Skin epidermis (tissue), 12 donors: ENCODE measurements at regions not wholly inside any gene's neighbourhood (a gene's known extent, or its start where the extent isn't known, plus 50 kb on each side); places are given as distances from the start of the nearest gene placed in this dataset.
"Not testable (repeated sequence)": the region's sequence is repeated elsewhere in the genome, so short reads cannot be mapped to it uniquely, and the experiment has no call there.

Source experiments
- H3K27ac ChIP-seq, 21 experiments: fragments of 200-600 bp; sonication (generic) in 11 of 21; one replicate each; pipeline ENCODE4 v1.5.0; 2020; ENCODE audit warnings: mild to moderate bottlenecking in 3 of 21, inconsistent platforms in 2 of 21, moderate library complexity in 2 of 21
- H3K4me3 ChIP-seq, 7 experiments: fragments of 200-600 bp; sonication (generic) in 2 of 7; one replicate each; pipeline ENCODE4 v1.5.0; 2020; ENCODE audit warnings: inconsistent platforms in 2 of 7, mild to moderate bottlenecking in 2 of 7, moderate library complexity in 1 of 7

DNA sequence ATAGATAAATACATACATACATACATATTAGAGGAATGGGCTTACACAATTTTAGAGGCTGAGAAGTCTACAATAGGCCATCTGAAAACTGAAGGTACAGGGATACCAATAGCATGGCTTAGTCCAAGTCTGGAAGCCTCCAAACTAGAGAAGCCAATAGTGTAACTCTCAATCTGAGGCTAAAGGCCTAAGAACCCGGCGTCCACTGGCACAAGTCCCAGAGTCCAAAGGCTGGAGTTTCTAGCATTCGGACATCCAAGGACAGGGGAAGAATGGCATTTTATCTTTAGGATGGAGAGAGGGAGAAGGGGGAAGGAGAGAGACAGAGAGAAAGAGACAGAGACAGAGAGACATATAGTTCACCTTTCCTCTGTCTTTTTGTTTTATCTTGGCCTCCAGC, 63.7 kb upstream of the SYT4 start:
- no peak overlapping the region for H3K27ac ChIP-seq
- no peak overlapping the region for H3K4me3 ChIP-seq

DNA sequence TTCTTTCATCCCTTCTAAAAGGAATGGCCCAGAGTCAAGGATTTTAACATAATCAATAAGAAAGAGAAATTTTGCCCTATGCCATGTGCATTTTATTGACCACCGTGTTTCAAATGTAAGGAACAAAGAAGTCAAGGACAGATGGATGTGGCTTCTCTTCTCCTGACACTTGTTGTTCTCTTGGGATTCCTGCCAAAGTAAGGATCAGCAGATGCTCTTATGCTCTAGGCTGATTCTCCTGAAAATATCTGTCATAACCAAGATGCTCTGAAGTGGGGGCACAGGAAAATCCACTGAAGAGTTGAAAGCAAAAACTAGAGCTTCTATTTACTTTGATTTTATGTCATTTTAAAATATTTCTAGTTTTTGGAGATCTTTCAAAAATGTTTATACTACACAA, 72.9 kb upstream of the SYT4 start:
- H3K27ac ChIP-seq = no peak overlapping the region

DNA sequence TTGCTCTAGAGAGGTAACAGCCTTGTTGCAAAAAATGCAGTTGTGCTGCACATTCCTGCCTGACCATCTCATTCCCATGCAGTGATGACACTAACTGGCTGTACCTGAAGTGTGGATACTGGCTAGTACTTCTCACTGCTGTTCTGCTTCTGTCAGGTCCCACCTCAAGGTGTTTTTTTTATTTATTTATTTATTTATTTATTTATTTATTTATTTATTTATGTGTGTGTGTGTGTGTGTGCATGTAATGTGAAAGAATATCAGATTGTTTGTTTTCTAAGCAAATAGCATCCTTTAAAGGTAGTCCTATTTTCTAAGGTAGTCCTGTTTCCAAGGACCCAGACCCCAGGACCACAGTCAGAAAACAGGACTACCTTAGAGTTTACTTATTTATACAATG, 87.2 kb upstream of the SYT4 start:
- Histone ChIP-seq H3K27ac (no peak overlapping the region), H3K4me3 (no peak overlapping the region)

More for the DNA sequence above, 72.9 kb upstream of the SYT4 start:
- H3K4me3 ChIP-seq = no peak overlapping the region

DNA sequence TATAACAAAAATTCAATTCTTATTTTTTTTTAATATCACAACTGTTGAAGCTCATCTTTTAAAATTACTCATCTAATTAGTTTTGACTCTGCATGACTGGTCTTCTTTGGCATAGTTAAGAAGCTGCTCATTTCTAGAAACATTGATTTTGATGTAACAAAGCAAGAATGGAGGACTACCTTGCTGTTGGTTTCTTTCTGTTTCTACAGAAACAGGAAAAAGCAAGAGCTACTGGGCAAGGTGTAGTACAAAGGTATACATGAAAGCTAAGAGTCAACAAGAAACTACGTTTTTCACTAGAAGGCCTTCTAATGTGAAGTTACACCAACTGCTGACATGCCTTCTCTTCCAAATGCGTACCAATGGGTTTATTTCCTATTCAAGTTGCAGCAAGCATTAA, 90.6 kb upstream of the SYT4 start:
- H3K27ac ChIP-seq = no peak overlapping the region
- H3K4me3 ChIP-seq = no peak overlapping the region

DNA sequence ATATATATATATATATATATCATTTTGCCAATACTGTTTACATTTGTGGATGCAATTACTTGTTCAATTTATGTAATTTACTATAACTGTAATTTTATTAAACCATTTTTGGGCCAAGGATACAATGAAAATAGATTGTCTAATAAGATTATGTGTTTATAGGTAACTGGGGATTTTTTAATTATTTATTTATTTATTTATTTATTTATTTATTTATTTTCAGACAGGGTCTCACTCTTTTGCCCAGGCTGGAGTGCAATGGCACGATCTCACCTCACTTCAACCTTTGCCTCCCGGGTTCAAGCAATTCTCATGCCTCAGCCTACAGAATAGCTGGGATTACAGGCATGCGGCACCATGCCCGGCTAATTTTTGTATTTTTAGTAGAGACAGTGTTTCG, 92.0 kb upstream of the SYT4 start:
- H3K27ac ChIP-seq, H3K4me3 ChIP-seq: not testable (repeated sequence)

DNA sequence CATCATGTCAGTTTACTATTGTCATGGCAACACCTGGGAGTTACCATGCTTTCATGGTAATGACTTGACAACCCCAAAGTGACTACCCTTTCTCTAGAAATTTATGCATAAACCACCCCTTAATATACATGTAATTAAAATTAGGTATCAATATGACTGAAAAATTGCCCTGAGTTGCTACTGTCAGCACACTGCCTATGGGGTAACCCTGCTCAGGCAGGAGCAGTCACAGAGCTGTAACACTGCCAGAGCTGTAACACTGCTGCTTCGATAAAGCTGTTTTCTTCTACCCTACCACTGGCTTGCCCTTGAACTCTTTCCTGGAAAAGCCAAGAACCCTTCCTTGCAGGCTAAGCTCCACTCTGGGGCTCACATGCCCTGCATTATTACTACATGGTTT, 95.5 kb upstream of the SYT4 start:
- no peak overlapping the region for H3K27ac ChIP-seq
- no peak overlapping the region for H3K4me3 ChIP-seq

DNA sequence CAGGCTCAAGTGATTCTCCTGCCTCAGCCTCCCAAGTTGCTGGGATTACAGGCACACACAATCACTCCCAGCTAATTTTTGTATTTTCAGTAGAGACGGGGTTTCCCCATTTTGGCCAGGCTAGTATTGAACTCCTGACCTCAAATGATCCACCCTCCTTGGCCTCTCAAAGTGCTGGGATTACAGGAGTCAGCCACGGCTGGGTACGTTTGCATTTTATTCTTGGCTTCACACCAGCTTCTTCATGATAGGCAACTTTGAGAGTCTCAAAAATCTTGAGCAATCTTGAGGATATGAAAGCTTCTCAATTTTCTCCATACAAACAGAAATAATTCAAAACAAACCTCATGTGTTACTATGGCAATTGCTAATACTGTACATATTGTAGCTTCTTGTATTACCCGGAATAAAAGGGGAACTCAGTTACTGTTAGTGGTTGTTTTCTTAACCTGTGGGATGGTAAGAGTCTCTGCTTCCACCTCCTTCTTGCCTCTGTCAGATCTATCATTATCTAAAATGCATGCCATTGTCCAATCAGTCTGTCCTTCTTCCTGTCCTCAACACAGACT, 102.9 kb upstream of the SYT4 start:
- Histone ChIP-seq H3K27ac (no peak overlapping the region), H3K4me3 (no peak overlapping the region)

DNA sequence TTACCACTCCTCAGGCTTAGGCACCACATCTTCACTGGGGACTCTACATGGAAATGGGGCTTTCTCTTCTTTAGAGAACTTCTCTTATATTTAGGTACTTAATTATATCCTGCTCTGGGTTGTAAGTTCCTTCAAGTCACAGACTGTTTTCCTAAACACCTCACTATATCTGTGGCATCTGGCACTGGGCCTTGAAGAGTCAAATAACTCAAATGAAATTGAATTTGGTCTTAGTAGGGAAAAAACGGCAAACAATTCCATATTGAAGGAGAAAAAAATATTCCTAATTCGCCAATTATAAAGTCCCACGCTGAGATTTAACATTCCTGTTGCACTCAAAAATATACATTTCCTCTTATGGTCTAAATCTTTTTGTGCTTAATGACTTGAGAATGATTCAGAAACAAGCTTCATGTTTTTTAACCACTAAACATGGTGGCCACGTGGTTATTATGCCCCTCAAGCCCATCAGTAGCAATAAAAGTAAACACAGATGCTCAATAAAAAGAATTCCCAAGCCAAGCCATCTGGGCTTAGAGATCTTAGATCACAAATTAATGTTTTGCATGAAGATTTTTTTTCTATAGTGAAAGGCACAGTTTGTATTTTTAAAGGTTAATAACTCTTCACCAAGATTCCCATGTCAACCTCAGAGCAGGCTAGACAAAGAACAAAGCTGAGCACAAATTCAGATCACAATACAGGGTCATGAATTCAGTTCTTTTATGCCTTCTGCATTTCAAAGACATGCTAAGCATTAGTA, 105.5 kb upstream of the SYT4 start:
- Histone ChIP-seq H3K4me3 (no peak overlapping the region), H3K27ac (no peak overlapping the region)

DNA sequence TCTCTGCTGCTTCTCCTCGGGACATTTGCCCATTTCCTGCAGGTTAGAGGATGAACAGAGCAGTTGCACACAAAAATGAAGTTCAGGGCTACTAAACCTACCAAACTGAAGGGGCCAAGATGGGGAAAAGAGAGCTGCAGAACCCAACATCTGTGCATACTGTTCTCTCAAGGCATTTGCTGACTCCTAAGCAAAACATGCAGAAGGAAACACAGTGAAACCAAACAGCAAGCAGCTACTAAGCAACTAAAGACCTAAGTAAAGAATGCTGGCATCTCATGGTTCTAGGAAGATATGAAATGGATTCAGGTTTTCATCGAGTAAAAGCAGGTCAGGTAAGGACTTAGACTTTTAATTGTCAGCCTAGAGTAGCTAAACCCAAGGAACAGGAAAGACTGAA, 111.9 kb upstream of the SYT4 start:
- Histone ChIP-seq H3K4me3 (no peak overlapping the region), H3K27ac (no peak overlapping the region)

DNA sequence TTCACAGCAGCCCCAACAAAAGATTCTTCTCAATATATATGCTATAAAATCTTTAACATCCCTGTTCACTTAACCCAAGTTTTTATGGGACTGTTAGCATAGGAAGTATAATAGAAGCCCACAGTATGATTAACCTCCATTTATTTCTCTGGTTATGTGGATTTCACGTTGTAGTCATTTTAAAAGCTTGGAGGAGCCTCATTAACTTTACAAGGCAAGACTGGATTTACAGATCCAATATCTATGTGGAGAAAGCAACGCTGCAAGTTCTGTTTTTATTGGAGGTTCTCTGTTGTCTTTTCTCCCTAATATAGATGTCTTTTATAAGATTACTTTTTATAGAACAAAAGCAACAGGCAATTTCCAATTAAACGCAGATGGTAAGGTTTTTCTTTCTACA, 114.9 kb upstream of the SYT4 start:
- Histone ChIP-seq H3K27ac (no peak overlapping the region), H3K4me3 (no peak overlapping the region)

DNA sequence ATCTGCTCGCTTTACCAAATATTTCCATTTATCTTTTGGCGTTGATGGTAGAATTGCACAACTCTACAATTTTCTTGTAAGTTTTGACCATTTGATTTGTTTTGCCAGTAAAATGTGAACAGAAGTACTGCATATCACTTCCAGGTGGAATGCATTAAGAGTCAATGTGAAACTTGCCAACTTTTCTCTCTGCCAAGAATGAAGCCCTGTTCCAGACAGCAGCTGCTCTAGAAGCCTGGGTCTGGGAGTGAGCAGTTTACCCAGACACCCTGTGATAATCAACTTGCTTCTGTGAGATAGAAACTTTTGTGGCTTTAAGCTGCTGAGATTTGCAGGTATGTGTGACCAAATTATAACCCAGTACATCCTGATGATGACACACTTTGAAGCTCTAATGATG, 115.9 kb upstream of the SYT4 start:
- H3K27ac ChIP-seq = no peak overlapping the region
- no peak overlapping the region for H3K4me3 ChIP-seq

DNA sequence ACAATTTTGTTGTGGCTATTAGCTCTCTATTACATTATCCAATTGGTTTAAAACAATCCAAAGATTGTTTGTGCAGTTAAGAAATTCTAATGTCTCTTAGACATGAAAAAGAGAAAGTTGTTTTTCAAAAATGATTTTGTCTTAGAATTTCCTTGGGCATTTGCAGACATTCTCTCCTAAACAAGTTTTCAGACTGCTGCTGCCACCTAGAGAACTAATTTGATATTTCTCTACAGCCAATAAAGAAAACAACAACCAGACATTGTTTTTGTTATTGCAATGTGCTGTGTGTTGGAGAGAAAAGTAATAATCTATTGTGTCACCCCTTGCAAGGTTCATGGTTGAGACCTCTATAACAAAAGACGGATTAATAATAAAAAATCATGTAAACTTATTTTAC, 119.0 kb upstream of the SYT4 start:
- H3K4me3 ChIP-seq = no peak overlapping the region
- no peak overlapping the region for H3K27ac ChIP-seq

DNA sequence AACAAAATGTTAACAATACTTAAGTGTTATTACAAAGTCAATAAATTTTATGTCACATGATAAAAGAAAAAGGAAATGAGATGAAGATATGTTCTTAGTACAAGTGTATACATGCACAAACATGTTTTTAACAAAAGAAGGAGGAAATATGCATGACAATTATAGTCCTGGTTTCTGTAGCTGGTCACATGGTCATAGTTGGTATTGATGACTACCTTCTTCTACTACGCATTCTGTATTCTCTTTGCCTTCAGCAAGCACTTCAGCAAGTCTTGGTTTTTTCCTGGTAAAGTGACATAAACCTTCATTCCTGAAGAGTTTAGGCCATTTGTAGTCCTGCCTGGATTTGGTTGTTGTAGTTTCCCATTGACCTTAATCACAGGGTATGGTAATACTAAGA, 121.3 kb upstream of the SYT4 start:
- H3K4me3 ChIP-seq = no peak overlapping the region
- no peak overlapping the region for H3K27ac ChIP-seq

DNA sequence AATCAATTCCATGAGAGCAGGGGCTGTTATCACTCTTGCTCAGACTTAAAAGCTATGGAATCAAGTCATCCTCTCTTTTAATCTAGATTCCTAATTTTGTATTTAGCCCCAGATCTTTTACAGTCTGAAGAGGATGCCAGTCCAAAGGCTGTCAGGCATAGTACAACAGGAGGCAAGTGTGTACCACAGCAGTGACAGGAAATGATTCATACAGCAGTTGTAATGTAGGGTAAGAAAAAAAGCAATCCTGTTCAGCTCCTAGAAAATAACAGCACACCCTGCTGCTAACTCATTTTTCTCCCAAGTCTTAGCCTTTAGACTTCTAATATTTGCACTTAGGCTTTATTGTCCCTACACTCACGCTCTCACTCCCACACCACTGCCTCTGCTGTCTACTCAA, 127.8 kb upstream of the SYT4 start:
- Histone ChIP-seq H3K4me3 (no peak overlapping the region), H3K27ac (no peak overlapping the region)

DNA sequence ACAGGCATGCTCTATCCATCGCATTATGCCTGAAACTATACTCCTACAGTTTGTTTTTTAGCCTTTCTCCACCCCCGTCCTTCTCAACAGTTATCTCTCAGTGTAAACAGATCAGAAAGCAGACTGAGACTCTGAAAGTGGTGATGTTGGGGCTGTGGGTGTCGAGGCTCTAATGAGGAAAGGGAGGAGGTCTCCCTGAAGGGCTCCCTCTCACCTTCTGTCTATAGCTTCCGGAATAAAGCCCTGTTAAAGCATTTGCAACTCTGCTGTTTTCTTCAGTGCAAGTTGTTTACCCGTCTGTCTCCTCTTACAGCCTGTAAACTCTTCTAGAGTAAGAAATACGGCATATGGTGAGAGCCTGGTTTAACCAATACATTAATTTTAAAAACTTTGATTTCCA, 136.7 kb upstream of the SYT4 start:
- no peak overlapping the region for H3K27ac ChIP-seq
- H3K4me3 ChIP-seq = no peak overlapping the region

DNA sequence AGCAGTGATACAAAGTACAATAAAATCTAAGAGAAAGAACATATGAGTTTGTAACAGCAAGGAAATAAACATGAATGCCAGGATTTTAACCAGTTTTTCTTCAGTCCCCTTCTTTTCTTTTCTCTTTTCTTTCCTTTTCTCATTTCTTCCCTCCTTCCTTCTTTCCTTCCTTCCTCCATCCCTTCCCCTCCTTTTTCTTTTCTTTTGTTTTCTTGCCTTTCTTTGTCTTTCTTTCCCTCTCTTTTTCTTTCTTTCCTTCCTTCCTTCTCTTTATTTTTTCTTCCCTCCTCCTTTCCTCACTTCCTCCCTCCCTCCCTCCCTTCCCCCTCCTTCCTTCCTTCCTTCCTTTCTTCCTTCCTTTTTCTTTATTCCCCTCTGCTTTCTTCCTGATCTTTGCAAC, 142.8 kb upstream of the SYT4 start:
- Histone ChIP-seq H3K4me3 (no peak overlapping the region), H3K27ac (no peak overlapping the region)

DNA sequence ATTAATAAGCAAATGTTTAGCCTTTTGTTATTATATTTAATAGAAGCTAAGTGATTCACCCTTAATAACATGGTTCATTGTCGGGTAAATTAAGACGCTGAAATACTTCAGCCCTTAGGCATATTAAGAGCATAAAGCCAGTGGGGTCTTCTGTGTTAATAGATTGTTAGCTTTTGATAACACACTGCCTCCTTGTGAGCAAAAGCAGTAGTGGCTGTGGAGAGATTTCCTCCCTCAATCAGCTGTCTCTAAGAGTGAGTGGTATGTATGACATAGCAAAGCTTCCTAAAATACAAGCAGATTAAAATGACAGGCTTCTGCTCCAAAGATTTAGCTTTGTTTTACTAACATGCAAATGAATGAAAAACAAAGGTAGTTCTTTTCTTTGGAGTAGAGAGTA, 143.7 kb upstream of the SYT4 start:
- Histone ChIP-seq H3K27ac (no peak overlapping the region), H3K4me3 (no peak overlapping the region)

DNA sequence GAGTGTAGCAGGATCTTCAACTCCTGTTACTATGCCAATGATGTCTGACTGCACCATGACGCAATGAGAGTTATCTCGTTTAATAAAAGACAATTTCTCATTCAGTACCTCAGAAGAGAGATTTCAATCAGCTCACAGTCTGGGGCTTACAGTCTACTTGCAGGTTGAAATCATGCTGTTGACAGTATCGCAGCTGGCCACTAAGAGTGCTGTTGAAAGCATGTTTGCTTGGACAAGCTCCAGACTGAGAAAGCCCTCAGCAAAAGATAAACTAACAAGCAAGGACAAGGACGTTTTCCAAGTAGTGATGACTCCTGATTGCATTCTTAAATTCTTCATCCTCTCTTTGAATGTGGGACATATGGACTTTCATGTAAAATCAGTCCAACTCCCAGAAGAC, 145.2 kb upstream of the SYT4 start:
- no peak overlapping the region for H3K27ac ChIP-seq

DNA sequence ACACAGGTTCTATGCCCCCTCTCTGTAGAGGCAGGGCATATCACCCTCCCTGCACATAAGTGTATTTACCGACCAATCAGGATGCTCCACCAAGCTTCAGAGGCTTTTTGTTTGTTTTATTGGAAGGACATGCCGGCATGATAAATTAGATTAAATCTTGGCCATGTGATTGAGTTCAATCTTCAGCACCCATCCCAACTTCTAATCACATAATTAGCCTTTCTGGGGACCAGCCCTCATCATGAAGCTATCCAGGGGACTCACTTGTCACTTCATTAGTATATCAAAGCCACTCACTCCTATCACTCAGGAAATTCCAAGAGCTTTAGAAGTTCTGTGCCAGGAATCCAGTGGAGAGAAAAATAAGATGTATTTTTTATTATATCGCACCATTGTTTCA, 158.6 kb upstream of the SYT4 start:
- H3K4me3 ChIP-seq = no peak overlapping the region
- no peak overlapping the region for H3K27ac ChIP-seq

More for the DNA sequence above, 145.2 kb upstream of the SYT4 start:
- H3K4me3 ChIP-seq = no peak overlapping the region

DNA sequence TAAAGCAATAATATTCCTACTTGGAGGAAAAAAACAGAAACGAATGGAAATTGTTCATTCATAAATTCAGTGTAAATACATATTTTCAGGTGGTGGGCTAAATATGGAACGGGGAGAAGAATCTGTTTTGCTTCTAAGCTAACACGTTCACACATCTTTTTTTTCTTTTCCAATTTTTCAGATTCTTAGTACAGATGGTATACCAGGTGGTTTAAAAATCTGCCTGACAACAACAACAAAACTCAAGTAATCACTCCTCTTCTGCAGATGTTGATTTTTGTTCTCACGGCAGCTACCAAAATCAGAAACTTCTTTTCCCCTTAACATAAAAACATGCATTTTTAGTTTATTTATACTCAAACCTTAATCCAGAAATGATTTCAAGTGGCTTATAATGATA, 164.8 kb upstream of the SYT4 start:
- Histone ChIP-seq H3K4me3 (no peak overlapping the region), H3K27ac (no peak overlapping the region)

DNA sequence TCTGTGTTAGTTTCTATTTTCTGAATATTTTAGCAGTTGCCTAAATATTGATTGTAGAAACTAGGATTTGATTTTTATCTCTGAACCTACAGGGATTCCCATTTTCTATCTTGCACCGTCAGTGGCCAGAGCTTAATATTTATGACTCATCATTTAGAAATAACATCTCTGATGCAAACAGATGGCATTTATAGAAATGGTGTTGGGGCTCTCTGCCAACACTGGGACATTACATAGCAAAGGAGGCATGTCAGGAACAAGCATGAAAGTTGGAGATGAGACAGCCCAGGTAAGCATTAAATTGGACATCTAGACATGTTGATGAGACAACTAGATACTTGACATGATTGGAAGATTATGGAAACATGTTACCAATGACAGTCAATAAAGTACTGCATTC, 165.3 kb upstream of the SYT4 start:
- no peak overlapping the region for H3K4me3 ChIP-seq
- no peak overlapping the region for H3K27ac ChIP-seq

DNA sequence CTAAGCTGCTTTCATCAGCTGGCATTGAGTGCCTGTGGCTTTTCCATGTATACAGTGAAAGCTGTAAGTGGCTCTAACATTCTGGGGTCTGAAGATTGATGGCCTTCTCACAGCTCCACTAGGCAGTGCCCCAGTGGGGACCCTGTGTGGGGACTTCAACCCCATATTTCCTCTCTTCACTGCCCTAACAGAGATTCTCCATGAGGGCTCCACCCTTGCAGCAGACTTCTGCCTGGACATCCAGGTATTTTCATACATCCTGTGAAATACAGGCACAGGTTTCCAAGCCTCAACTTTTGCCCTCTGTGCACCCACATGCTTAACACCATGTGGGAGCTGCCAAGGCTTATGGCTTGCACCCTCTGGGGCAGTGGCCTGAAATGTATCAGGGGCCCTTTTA, 188.2 kb upstream of the SYT4 start:
- Histone ChIP-seq H3K27ac (no peak overlapping the region), H3K4me3 (no peak overlapping the region)
